ENCODE measurements at regions not wholly inside any gene's neighbourhood (a gene's known extent, or its start where the extent isn't known, plus 50 kb on each side); places are given as distances from the start of the nearest gene placed in this dataset.

DNA sequence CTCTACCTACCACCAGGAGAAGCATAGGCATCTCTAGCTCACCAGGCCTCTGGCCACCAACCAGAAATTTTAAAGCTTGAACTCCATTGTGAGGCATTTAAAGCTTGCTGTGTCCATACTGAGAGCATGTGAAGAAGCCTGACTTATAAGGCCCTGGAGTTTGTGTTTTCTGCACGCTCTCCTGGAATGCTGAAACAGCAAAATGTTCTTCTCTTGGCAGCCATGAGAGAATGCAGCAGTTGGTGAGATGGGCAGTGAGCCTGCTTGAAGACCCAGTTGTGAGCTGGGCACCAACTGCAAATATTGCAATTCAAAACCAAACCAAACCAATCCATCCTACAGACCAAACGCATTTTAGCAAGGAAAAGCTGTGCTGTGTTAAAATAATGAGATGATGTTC is 170.0 kb upstream of the IVNS1ABP start:
- 92 to 100% (median 95%) methylated on average over 2 of the region's 2 CpGs for WGBS, 4 donors
- intact Hi-C loops (cut with DNase I) = no loop called here
- Histone ChIP-seq H3K4me3 (no peak overlapping the region), H3K27me3 (no peaks in the 10 kb centered on the region), H3K36me3 (no peaks in the 10 kb centered on the region), H3K9me3 (no peaks in the 10 kb centered on the region), H3K27ac (no peak overlapping the region), H3K4me1 (peaks cover 0 to 37% (median 21%) of the 10 kb centered on the region in 12 donors)
- DNase-seq (no peak), ATAC-seq (no peak)
- no peak for TF ChIP-seq POLR2A (IDR thresholded peaks at IDR 0.05)
- TF ChIP-seq, protein P1, sequence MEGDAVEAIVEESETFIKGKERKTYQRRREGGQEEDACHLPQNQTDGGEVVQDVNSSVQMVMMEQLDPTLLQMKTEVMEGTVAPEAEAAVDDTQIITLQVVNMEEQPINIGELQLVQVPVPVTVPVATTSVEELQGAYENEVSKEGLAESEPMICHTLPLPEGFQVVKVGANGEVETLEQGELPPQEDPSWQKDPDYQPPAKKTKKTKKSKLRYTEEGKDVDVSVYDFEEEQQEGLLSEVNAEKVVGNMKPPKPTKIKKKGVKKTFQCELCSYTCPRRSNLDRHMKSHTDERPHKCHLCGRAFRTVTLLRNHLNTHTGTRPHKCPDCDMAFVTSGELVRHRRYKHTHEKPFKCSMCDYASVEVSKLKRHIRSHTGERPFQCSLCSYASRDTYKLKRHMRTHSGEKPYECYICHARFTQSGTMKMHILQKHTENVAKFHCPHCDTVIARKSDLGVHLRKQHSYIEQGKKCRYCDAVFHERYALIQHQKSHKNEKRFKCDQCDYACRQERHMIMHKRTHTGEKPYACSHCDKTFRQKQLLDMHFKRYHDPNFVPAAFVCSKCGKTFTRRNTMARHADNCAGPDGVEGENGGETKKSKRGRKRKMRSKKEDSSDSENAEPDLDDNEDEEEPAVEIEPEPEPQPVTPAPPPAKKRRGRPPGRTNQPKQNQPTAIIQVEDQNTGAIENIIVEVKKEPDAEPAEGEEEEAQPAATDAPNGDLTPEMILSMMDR (IDR thresholded peaks at IDR 0.05) = no peak

DNA sequence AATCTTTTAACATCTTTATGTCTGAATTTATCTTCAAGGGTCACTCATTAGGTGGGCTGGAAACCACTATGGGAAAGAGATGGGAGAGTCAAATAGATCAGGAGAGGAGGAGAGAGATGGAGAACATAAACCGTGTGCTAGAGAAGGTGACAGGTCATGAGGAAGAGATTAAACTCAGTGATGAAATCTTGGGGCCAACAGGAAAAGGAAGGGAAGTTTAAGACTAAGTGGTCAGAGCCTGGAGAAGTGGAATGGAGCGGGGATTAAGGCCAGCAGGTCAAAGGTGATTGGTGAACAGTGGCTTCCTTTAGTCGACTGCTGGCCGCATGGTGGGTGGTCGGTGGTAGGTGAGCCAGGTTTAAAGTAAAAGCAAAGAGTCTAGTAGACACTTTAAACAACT is 169.3 kb upstream of the IVNS1ABP start:
- Histone ChIP-seq H3K4me1 (peaks cover 0 to 37% (median 21%) of the 10 kb centered on the region in 12 donors), H3K27me3 (no peaks in the 10 kb centered on the region), H3K9me3 (no peaks in the 10 kb centered on the region), H3K27ac (no peak overlapping the region), H3K36me3 (no peaks in the 10 kb centered on the region), H3K4me3 (no peak overlapping the region)
- DNase-seq (no peak), ATAC-seq (no peak)
- intact Hi-C loops (cut with DNase I) = no loop called here
- TF ChIP-seq, protein P1 (IDR thresholded peaks at IDR 0.05) = no peak
- TF ChIP-seq POLR2A (IDR thresholded peaks at IDR 0.05) = no peak
- WGBS, 4 donors = 70 to 81% (median 73%) methylated on average over 5 of the region's 5 CpGs

DNA sequence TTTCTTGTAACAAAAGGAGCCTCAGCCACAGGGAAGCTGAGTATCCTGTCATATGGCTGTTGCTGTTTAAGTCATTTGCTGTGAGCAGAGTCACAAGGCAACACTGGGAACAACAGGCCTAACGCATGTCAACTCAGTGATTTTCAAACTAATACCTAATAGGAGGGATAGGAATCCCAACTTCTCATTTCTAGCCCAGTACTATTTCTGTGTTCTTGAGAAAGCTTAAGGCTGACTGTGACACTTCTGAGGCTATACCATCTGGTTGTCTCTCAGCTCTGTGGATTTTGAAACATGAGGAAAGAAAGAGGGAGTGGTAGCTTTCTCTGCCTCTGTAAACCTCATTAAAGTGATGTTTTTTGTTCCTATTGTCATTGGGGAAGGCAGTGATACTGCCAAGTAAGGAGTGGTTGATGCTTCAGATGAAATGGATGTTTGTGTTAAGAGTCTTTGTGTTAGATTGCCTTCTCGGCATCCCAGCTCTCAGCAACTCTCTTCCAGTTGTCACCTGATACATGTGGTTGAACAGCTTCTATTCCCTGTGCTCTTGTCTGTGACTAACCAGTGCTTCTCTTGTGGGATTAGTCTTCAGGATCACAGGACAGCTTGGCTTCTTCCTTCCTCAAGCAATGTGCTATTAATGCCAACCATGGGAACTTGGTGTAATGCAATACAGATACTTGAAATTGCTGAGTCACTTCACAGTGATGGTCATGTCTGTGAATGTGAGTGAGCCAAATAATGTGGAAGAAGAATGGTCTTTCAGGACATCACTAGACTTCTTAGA is 166.8 kb upstream of the IVNS1ABP start:
- peak overlapping the region in 10 of 12 donors; percentile 5 to 83 (median 46) for H3K27ac ChIP-seq

DNA sequence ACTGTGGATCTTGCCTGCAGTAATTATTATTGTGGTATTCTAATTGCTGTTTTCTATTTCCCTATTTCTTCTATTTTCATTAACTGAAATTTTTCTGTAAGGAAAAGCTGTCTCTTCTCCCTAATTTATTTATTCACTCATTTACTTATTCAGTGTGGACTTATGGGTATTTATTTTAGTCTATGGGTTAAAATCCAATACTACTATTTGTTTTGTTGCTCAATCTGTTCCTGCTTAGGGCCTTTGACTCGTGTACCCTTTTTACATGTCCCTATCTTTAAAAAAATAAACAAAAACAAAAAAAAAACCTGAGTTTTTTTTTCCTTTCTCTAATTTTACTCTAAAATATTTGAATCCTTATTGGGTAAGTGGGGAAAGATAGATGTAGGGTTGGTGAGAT is 166.2 kb upstream of the IVNS1ABP start:
- peak overlapping the region in 5 of 12 donors; percentile 5 to 83 (median 71) for H3K27ac ChIP-seq
- no peak overlapping the region for H3K4me3 ChIP-seq
- H3K9me3 ChIP-seq = no peaks in the 10 kb centered on the region
- H3K27me3 ChIP-seq = no peaks in the 10 kb centered on the region
- no peak for TF ChIP-seq POLR2A (IDR thresholded peaks at IDR 0.05)
- TF ChIP-seq, protein P1 (IDR thresholded peaks at IDR 0.05) = no peak
- intact Hi-C loops (cut with DNase I) = no loop called here
- WGBS, 4 donors = 65 to 79% (median 70%) methylated on average over 1 of the region's 1 CpG
- ATAC-seq (no peak), DNase-seq (no peak)
- H3K4me1 ChIP-seq = peaks cover 0 to 27% (median 15%) of the 10 kb centered on the region in 12 donors
- H3K36me3 ChIP-seq = no peaks in the 10 kb centered on the region

More for the DNA sequence above, 166.8 kb upstream of the IVNS1ABP start:
- no peaks in the 10 kb centered on the region for H3K9me3 ChIP-seq
- no peaks in the 10 kb centered on the region for H3K36me3 ChIP-seq
- TF ChIP-seq, protein P1 (IDR thresholded peaks at IDR 0.05) = no peak
- no peak for TF ChIP-seq POLR2A (IDR thresholded peaks at IDR 0.05)
- WGBS, 4 donors = 45 to 65% (median 59%) methylated on average over 2 of the region's 2 CpGs
- no peaks in the 10 kb centered on the region for H3K27me3 ChIP-seq
- peaks cover 0 to 30% (median 21%) of the 10 kb centered on the region in 12 donors for H3K4me1 ChIP-seq
- ATAC-seq = peak; percentile 42 to 75 (median 74)
- intact Hi-C loops (cut with DNase I) = no loop called here
- H3K4me3 ChIP-seq = no peak overlapping the region
- DNase-seq = no peak
